ENCODE measurements at regions not wholly inside any gene's neighbourhood (a gene's known extent, or its start where the extent isn't known, plus 50 kb on each side); places are given as distances from the start of the nearest gene placed in this dataset.

DNA sequence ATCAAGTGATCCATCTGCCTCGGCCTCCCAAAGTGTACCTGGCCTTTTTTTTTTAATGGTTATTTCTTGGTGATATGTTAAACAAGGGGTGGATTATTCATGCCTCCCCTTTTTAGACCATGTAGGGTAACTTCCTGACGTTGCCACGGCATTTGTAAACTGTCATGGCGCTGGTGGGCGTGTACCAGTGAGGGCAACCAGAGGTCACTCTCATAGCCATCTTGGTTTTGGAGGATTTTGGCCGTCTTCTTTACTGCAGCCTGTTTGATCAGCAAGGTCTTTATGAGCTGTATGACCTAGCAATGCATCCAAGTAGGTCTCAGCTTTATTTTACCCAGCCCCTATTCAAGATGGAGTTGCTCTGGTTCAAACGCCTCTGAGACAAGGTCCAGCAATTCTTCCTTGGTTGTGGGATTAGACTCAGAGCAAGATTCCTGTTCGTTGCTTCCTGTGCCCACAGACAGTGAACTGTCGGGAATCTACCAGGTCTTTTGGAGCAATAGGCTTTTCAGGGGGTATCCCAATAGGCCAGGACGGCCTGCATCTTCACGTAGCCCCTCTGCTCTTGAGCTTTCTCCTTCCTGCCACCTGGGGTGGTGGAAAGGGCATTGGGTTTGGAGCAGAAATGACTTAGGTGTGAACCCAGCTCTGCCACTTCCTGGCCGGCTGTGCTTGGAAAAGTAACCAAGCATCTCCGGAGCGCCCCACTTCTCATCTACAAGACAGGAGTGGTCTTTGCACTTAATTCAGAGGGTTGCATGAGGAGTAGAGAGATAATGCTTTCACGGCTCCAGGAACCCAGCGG, 52.9 kb upstream of the SEC14L1 start:
- TF ChIP-seq, protein P1, sequence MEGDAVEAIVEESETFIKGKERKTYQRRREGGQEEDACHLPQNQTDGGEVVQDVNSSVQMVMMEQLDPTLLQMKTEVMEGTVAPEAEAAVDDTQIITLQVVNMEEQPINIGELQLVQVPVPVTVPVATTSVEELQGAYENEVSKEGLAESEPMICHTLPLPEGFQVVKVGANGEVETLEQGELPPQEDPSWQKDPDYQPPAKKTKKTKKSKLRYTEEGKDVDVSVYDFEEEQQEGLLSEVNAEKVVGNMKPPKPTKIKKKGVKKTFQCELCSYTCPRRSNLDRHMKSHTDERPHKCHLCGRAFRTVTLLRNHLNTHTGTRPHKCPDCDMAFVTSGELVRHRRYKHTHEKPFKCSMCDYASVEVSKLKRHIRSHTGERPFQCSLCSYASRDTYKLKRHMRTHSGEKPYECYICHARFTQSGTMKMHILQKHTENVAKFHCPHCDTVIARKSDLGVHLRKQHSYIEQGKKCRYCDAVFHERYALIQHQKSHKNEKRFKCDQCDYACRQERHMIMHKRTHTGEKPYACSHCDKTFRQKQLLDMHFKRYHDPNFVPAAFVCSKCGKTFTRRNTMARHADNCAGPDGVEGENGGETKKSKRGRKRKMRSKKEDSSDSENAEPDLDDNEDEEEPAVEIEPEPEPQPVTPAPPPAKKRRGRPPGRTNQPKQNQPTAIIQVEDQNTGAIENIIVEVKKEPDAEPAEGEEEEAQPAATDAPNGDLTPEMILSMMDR (IDR thresholded peaks at IDR 0.05) = no peak
- TF ChIP-seq POLR2AphosphoS5 (IDR thresholded peaks at IDR 0.05; ENCODE audit: low read depth, low read length) (no peak), GATA2 (CRISPR knock-in tag; IDR thresholded peaks at IDR 0.05) (no peak), FOXJ3 (CRISPR knock-in tag; IDR thresholded peaks at IDR 0.05) (no peak), TCF12 (IDR thresholded peaks at IDR 0.05) (no peak), EP300 (IDR thresholded peaks at IDR 0.05; ENCODE audit: borderline replicate concordance in 1 of 2, low read depth in 1 of 2, low read length in 1 of 2) (no peak), YY1 (IDR thresholded peaks at IDR 0.05; ENCODE audit: low read depth) (no peak), RFX5 (IDR thresholded peaks at IDR 0.05; ENCODE audit: low read length) (no peak)
- TF ChIP-seq, protein P2, sequence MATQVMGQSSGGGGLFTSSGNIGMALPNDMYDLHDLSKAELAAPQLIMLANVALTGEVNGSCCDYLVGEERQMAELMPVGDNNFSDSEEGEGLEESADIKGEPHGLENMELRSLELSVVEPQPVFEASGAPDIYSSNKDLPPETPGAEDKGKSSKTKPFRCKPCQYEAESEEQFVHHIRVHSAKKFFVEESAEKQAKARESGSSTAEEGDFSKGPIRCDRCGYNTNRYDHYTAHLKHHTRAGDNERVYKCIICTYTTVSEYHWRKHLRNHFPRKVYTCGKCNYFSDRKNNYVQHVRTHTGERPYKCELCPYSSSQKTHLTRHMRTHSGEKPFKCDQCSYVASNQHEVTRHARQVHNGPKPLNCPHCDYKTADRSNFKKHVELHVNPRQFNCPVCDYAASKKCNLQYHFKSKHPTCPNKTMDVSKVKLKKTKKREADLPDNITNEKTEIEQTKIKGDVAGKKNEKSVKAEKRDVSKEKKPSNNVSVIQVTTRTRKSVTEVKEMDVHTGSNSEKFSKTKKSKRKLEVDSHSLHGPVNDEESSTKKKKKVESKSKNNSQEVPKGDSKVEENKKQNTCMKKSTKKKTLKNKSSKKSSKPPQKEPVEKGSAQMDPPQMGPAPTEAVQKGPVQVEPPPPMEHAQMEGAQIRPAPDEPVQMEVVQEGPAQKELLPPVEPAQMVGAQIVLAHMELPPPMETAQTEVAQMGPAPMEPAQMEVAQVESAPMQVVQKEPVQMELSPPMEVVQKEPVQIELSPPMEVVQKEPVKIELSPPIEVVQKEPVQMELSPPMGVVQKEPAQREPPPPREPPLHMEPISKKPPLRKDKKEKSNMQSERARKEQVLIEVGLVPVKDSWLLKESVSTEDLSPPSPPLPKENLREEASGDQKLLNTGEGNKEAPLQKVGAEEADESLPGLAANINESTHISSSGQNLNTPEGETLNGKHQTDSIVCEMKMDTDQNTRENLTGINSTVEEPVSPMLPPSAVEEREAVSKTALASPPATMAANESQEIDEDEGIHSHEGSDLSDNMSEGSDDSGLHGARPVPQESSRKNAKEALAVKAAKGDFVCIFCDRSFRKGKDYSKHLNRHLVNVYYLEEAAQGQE (IDR thresholded peaks at IDR 0.05; ENCODE audit: low read depth, low read length) = no peak
- TF ChIP-seq, protein P3, sequence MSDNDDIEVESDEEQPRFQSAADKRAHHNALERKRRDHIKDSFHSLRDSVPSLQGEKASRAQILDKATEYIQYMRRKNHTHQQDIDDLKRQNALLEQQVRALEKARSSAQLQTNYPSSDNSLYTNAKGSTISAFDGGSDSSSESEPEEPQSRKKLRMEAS (IDR thresholded peaks at IDR 0.05; ENCODE audit: low read depth) = no peak
- TF ChIP-seq, protein P4, sequence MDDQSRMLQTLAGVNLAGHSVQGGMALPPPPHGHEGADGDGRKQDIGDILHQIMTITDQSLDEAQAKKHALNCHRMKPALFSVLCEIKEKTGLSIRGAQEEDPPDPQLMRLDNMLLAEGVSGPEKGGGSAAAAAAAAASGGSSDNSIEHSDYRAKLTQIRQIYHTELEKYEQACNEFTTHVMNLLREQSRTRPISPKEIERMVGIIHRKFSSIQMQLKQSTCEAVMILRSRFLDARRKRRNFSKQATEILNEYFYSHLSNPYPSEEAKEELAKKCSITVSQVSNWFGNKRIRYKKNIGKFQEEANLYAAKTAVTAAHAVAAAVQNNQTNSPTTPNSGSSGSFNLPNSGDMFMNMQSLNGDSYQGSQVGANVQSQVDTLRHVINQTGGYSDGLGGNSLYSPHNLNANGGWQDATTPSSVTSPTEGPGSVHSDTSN (IDR thresholded peaks at IDR 0.05) = no peak
